ENCODE measurements at regions not wholly inside any gene's neighbourhood (a gene's known extent, or its start where the extent isn't known, plus 50 kb on each side); places are given as distances from the start of the nearest gene placed in this dataset.

- no peak for DNase-seq (ENCODE audit: low spot score)
Observed at GRCh38 chr12:62995097-62995496, 60.1 kb upstream of the PPM1H start.

DNA sequence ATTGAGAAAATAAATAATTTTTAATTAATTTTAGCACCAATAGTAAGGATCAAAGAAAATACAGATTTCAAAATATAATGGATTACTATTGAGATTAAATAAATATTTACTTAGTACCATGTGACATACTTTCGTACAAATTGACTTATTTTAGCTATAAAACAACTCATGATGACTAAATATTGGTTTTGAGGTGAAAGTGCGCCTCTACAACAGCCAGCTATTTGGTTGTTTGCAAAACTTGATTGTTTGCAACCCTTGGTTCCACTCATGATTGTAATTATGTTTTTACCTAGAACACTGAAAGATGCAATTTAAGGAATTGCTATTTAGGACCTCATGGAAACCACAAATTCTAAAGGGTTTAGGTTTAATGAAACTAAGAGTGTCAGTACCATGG is 51.9 kb upstream of the PPM1H start:
- no peak for DNase-seq (ENCODE audit: low spot score)
